ENCODE measurements at regions not wholly inside any gene's neighbourhood (a gene's known extent, or its start where the extent isn't known, plus 50 kb on each side); places are given as distances from the start of the nearest gene placed in this dataset.

DNA sequence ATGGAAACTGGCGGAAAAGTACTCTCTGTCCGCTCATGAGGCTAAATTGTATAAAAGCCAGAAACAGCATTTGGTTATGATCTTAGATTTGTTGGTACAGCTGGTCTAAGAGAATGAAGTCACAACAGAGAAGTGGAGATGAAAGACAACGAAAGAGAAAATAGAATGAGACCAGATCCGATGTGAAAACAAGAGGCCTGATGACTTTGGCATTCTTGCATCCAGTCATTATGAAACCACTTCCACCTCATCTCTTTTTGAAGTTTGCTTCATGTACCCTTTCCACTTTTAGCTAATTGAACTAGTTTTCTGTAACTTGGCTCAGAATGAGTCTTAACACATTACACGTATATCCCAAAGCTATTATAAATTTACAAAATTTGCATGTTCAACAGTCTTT is 1431.7 kb downstream of the LRRC4C start (continued):
- TF ChIP-seq, protein P1, sequence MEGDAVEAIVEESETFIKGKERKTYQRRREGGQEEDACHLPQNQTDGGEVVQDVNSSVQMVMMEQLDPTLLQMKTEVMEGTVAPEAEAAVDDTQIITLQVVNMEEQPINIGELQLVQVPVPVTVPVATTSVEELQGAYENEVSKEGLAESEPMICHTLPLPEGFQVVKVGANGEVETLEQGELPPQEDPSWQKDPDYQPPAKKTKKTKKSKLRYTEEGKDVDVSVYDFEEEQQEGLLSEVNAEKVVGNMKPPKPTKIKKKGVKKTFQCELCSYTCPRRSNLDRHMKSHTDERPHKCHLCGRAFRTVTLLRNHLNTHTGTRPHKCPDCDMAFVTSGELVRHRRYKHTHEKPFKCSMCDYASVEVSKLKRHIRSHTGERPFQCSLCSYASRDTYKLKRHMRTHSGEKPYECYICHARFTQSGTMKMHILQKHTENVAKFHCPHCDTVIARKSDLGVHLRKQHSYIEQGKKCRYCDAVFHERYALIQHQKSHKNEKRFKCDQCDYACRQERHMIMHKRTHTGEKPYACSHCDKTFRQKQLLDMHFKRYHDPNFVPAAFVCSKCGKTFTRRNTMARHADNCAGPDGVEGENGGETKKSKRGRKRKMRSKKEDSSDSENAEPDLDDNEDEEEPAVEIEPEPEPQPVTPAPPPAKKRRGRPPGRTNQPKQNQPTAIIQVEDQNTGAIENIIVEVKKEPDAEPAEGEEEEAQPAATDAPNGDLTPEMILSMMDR (IDR thresholded peaks at IDR 0.05 in 2 of 3, conservative IDR thresholded peaks at IDR 0.05 in 1 of 3; ENCODE audit: control insufficient read depth in 2 of 3, extremely low read depth in 1 of 3, insufficient read depth in 1 of 3, low read depth in 3 of 3, low read length in 3 of 3): no peak
- TF ChIP-seq TCF7 (IDR thresholded peaks at IDR 0.05; ENCODE audit: borderline replicate concordance): peak; percentile 84
- 0 out of 2 replicates have a peak, but pooled peaks have one; percentile 42 for TF ChIP-seq ZNF217 (IDR thresholded peaks at IDR 0.05)
- TF ChIP-seq KDM1A (IDR thresholded peaks at IDR 0.05; ENCODE audit: borderline replicate concordance): no peak
- no peak for TF ChIP-seq NFIC (IDR thresholded peaks at IDR 0.05; ENCODE audit: low read depth, low read length)
- TF ChIP-seq, protein P2, sequence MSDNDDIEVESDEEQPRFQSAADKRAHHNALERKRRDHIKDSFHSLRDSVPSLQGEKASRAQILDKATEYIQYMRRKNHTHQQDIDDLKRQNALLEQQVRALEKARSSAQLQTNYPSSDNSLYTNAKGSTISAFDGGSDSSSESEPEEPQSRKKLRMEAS (IDR thresholded peaks at IDR 0.05; ENCODE audit: low read depth, low read length): no peak
- TF ChIP-seq, protein P3, sequence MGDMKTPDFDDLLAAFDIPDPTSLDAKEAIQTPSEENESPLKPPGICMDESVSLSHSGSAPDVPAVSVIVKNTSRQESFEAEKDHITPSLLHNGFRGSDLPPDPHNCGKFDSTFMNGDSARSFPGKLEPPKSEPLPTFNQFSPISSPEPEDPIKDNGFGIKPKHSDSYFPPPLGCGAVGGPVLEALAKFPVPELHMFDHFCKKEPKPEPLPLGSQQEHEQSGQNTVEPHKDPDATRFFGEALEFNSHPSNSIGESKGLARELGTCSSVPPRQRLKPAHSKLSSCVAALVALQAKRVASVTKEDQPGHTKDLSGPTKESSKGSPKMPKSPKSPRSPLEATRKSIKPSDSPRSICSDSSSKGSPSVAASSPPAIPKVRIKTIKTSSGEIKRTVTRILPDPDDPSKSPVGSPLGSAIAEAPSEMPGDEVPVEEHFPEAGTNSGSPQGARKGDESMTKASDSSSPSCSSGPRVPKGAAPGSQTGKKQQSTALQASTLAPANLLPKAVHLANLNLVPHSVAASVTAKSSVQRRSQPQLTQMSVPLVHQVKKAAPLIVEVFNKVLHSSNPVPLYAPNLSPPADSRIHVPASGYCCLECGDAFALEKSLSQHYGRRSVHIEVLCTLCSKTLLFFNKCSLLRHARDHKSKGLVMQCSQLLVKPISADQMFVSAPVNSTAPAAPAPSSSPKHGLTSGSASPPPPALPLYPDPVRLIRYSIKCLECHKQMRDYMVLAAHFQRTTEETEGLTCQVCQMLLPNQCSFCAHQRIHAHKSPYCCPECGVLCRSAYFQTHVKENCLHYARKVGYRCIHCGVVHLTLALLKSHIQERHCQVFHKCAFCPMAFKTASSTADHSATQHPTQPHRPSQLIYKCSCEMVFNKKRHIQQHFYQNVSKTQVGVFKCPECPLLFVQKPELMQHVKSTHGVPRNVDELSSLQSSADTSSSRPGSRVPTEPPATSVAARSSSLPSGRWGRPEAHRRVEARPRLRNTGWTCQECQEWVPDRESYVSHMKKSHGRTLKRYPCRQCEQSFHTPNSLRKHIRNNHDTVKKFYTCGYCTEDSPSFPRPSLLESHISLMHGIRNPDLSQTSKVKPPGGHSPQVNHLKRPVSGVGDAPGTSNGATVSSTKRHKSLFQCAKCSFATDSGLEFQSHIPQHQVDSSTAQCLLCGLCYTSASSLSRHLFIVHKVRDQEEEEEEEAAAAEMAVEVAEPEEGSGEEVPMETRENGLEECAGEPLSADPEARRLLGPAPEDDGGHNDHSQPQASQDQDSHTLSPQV (IDR thresholded peaks at IDR 0.05): no peak
- TF ChIP-seq BMI1 (IDR thresholded peaks at IDR 0.05; ENCODE audit: borderline replicate concordance): no peak
- TF ChIP-seq TAF1 (IDR thresholded peaks at IDR 0.05; ENCODE audit: borderline replicate concordance, low read depth, low read length): no peak
- no peak for TF ChIP-seq NBN (IDR thresholded peaks at IDR 0.05)
- TF ChIP-seq, protein P4, sequence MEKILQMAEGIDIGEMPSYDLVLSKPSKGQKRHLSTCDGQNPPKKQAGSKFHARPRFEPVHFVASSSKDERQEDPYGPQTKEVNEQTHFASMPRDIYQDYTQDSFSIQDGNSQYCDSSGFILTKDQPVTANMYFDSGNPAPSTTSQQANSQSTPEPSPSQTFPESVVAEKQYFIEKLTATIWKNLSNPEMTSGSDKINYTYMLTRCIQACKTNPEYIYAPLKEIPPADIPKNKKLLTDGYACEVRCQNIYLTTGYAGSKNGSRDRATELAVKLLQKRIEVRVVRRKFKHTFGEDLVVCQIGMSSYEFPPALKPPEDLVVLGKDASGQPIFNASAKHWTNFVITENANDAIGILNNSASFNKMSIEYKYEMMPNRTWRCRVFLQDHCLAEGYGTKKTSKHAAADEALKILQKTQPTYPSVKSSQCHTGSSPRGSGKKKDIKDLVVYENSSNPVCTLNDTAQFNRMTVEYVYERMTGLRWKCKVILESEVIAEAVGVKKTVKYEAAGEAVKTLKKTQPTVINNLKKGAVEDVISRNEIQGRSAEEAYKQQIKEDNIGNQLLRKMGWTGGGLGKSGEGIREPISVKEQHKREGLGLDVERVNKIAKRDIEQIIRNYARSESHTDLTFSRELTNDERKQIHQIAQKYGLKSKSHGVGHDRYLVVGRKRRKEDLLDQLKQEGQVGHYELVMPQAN (conservative IDR thresholded peaks at IDR 0.05): no peak
- TF ChIP-seq, protein P5, sequence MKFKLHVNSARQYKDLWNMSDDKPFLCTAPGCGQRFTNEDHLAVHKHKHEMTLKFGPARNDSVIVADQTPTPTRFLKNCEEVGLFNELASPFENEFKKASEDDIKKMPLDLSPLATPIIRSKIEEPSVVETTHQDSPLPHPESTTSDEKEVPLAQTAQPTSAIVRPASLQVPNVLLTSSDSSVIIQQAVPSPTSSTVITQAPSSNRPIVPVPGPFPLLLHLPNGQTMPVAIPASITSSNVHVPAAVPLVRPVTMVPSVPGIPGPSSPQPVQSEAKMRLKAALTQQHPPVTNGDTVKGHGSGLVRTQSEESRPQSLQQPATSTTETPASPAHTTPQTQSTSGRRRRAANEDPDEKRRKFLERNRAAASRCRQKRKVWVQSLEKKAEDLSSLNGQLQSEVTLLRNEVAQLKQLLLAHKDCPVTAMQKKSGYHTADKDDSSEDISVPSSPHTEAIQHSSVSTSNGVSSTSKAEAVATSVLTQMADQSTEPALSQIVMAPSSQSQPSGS (IDR thresholded peaks at IDR 0.05; ENCODE audit: low read length): no peak
- no peak for TF ChIP-seq SPI1 (IDR thresholded peaks at IDR 0.05; ENCODE audit: borderline replicate concordance, insufficient read depth, low read depth, low read length)
- no peak for TF ChIP-seq CREB1 (IDR thresholded peaks at IDR 0.05; ENCODE audit: low read depth)
- TF ChIP-seq MYC (IDR thresholded peaks at IDR 0.05; ENCODE audit: insufficient read depth, insufficient read length, insufficient replicate concordance, low read length, severe bottlenecking): no peak
- no peak for TF ChIP-seq BACH1 (IDR thresholded peaks at IDR 0.05; ENCODE audit: borderline replicate concordance)
- TF ChIP-seq MTA2 (IDR thresholded peaks at IDR 0.05; ENCODE audit: low read depth): peak; percentile 89
- TF ChIP-seq IRF4 (IDR thresholded peaks at IDR 0.05; ENCODE audit: low read depth, low read length): no peak
- TF ChIP-seq, protein P6, sequence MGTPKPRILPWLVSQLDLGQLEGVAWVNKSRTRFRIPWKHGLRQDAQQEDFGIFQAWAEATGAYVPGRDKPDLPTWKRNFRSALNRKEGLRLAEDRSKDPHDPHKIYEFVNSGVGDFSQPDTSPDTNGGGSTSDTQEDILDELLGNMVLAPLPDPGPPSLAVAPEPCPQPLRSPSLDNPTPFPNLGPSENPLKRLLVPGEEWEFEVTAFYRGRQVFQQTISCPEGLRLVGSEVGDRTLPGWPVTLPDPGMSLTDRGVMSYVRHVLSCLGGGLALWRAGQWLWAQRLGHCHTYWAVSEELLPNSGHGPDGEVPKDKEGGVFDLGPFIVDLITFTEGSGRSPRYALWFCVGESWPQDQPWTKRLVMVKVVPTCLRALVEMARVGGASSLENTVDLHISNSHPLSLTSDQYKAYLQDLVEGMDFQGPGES (IDR thresholded peaks at IDR 0.05): no peak
- TF ChIP-seq MYB (IDR thresholded peaks at IDR 0.05; ENCODE audit: borderline replicate concordance, low read depth, low read length): no peak
- peak; percentile 34; the same call in 1 of the 2 replicates for TF ChIP-seq IKZF1 (conservative IDR thresholded peaks at IDR 0.05)
